IPS-11a (cell line): ENCODE measurements at regions not wholly inside any gene's neighbourhood (a gene's known extent, or its start where the extent isn't known, plus 50 kb on each side); places are given as distances from the start of the nearest gene placed in this dataset.
"Not testable (repeated sequence)": the region's sequence is repeated elsewhere in the genome, so short reads cannot be mapped to it uniquely, and the experiment has no call there.

ENCODE experiments used
- H3K4me3 ChIP-seq: one replicate; pipeline ENCODE4 v1.5.1; 2013; ENCODE audit warnings: low read depth, low read length, control low read depth

GRCh38 chr2:8121022-8121825 lies 560.6 kb upstream of the ID2 start:
- no peak overlapping the region for H3K4me3 ChIP-seq

GRCh38 chr2:8121826-8122513 lies 559.9 kb upstream of the ID2 start:
- H3K4me3 ChIP-seq: no peak overlapping the region

GRCh38 chr2:8122520-8122919 lies 559.3 kb upstream of the ID2 start:
- no peak overlapping the region for H3K4me3 ChIP-seq

- no peak overlapping the region for H3K4me3 ChIP-seq
Observed at GRCh38 chr2:8123464-8123863, 558.4 kb upstream of the ID2 start.

GRCh38 chr2:8125741-8126711 lies 555.8 kb upstream of the ID2 start:
- H3K4me3 ChIP-seq: no peak overlapping the region

- no peak overlapping the region for H3K4me3 ChIP-seq
Observed at GRCh38 chr2:8126783-8127182, 555.1 kb upstream of the ID2 start.

GRCh38 chr2:8131423-8131822 lies 550.4 kb upstream of the ID2 start:
- H3K4me3 ChIP-seq: not testable (repeated sequence)

- no peak overlapping the region for H3K4me3 ChIP-seq
Observed at GRCh38 chr2:8132351-8132831, 549.5 kb upstream of the ID2 start.

- no peak overlapping the region for H3K4me3 ChIP-seq
Observed at GRCh38 chr2:8132879-8133278, 549.0 kb upstream of the ID2 start.

GRCh38 chr2:8133363-8133762 lies 548.5 kb upstream of the ID2 start:
- H3K4me3 ChIP-seq: no peak overlapping the region

- no peak overlapping the region for H3K4me3 ChIP-seq
Observed at GRCh38 chr2:8133913-8134472, 547.9 kb upstream of the ID2 start.

GRCh38 chr2:8134473-8134932 lies 547.4 kb upstream of the ID2 start:
- no peak overlapping the region for H3K4me3 ChIP-seq

- H3K4me3 ChIP-seq: no peak overlapping the region
Observed at GRCh38 chr2:8134985-8135682, 546.7 kb upstream of the ID2 start.

- H3K4me3 ChIP-seq: no peak overlapping the region
Observed at GRCh38 chr2:8137801-8138200, 544.1 kb upstream of the ID2 start.

- no peak overlapping the region for H3K4me3 ChIP-seq
Observed at GRCh38 chr2:8138525-8138922, 543.3 kb upstream of the ID2 start.

- H3K4me3 ChIP-seq: no peak overlapping the region
Observed at GRCh38 chr2:8138923-8139667, 542.8 kb upstream of the ID2 start.

GRCh38 chr2:8139668-8140200 lies 542.1 kb upstream of the ID2 start:
- H3K4me3 ChIP-seq: no peak overlapping the region

GRCh38 chr2:8141079-8141707 lies 540.7 kb upstream of the ID2 start:
- no peak overlapping the region for H3K4me3 ChIP-seq

- H3K4me3 ChIP-seq: no peak overlapping the region
Observed at GRCh38 chr2:8141780-8142179, 540.1 kb upstream of the ID2 start.
